ENCODE measurements at regions not wholly inside any gene's neighbourhood (a gene's known extent, or its start where the extent isn't known, plus 50 kb on each side); places are given as distances from the start of the nearest gene placed in this dataset.

- no peak for TF ChIP-seq TRIM25 (IDR thresholded peaks at IDR 0.05; ENCODE audit: borderline replicate concordance)
- peak; percentile 51 for TF ChIP-seq MAFG (tag; conservative IDR thresholded peaks at IDR 0.05)
- no peak for TF ChIP-seq ELK1 (CRISPR knock-in tag; IDR thresholded peaks at IDR 0.05)
- peak; percentile 46; the same call in 1 of the 2 replicates for TF ChIP-seq C11orf30 (IDR thresholded peaks at IDR 0.05; ENCODE audit: low read depth)
- TF ChIP-seq ZFX (CRISPR knock-in tag; IDR thresholded peaks at IDR 0.05), result no peak
- peak; percentile 41; the same call in 1 of the 2 replicates for TF ChIP-seq MAFF (IDR thresholded peaks at IDR 0.05; ENCODE audit: low read length)
- no peak for TF ChIP-seq GTF3C2 (IDR thresholded peaks at IDR 0.05; ENCODE audit: borderline replicate concordance, extremely low read depth, insufficient read length)
- no peak for TF ChIP-seq PYGO2 (tag; IDR thresholded peaks at IDR 0.05)
- TF ChIP-seq MEF2D (tag; conservative IDR thresholded peaks at IDR 0.05; ENCODE audit: low read depth), result no peak
- no peak for TF ChIP-seq RNF219 (CRISPR knock-in tag; IDR thresholded peaks at IDR 0.05)
- TF ChIP-seq CREM (IDR thresholded peaks at IDR 0.05; ENCODE audit: low read depth), result no peak
- peak; percentile 79 for TF ChIP-seq ZNF316 (IDR thresholded peaks at IDR 0.05)
These were observed 142.2 kb downstream of the EBLN2 start (continued) for GRCh38 chr3:73203633-73204032.

Measured in K562 (cell line).